GM13976 (cell line): ENCODE measurements at regions not wholly inside any gene's neighbourhood (a gene's known extent, or its start where the extent isn't known, plus 50 kb on each side); places are given as distances from the start of the nearest gene placed in this dataset.

ENCODE experiments used
- DNase-seq: peaks from one replicate; pipeline ENCODE4 v3.0.0; 2012; ENCODE audit warnings: low spot score
- CTCF ChIP-seq: IDR thresholded peaks from 2 replicates; pipeline ENCODE4 v1.5.1; 2012; ENCODE audit warnings: borderline replicate concordance, mild to moderate bottlenecking; ENCODE audit not compliant: insufficient read depth; ENCODE audit errors: extremely low read depth, missing control alignments, control extremely low read depth
- in situ Hi-C: fragments of 300-500 bp; cut with MboI; formaldehyde crosslinking; loops from one replicate; pipeline ENCODE4 v1.12.0; 2022; ENCODE audit warnings: low sequenced_read_pairs, mixed read lengths, inconsistent platforms; ENCODE audit not compliant: unreplicated experiment

DNA sequence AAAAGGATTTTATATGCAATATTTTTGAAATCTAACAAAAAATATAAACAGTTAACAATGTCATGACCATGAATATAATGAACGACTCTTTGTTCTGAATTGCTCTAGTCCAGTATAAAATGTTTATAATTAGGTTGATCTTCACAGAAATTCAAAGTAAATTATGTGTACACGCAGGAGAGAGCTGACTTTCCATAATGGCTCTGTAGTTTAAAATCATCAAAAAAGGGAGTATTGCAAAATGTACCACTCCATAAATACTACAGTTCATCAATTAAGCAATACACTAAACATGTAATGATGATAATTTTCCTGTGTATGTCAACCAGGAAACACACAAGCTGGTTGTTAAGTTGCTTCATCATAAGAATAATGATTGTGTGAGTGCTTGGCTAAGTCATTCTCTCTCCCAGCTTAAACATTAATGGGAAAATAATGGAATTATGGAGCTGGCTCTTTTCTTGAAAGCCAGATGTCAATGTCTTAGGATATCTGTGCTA lies 189.5 kb upstream of the PLEKHG7 start:
- DNase-seq, result no peak
- no peak for TF ChIP-seq CTCF
- in situ Hi-C loops, result no loop called here

DNA sequence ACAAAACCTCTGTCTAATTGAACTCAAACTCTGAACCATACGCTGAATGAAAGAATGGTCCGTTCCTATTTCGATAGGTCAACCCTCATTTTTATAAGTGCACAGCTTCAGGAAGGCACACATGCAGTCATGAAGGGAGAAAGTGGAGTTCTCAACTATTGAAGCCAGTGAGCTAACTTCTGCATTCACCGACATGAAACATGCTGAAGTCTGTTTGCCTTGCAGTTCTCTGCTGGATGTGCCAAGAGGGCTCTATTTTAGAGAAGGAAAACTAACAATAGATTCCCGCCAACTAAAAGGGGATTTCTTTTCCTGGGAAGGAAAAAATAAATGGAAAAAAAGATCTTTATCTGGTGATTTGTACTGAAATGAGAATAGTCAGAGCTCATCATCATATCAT lies 191.0 kb upstream of the PLEKHG7 start:
- DNase-seq, result no peak
- TF ChIP-seq CTCF, result no peak
- in situ Hi-C loops, result no loop called here

DNA sequence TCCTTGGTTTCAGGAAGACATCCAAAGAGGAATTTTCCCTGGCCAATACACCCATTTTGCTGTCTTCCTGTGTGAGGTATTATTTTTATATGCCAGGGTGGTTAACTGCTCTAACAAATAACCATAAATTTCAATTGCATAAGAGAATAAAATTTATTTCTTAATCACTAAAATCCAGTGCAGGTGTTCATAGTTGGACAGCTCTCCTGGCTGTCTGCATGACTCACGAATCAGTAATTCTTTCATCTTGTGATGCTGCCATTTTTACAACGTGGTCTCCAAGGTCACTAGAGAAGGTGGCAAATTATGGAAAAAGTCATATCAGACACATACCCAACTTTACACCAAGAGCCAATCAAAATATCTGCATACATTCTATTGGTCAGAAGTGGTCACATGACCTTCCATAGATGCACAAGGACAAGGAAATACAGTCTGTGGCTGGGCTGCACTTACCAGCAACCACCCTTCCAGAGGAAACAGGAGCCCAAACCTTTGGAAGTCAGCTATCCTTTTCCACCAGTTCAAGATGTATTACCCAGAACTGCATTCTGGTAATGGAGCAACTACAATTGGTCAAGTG lies 193.5 kb upstream of the PLEKHG7 start:
- no peak for TF ChIP-seq CTCF
- in situ Hi-C loops, result loop anchor here (10.0 kb wide), 1 partner anchor 56 kb away; no protein-coding TSS in a partner anchor

DNA sequence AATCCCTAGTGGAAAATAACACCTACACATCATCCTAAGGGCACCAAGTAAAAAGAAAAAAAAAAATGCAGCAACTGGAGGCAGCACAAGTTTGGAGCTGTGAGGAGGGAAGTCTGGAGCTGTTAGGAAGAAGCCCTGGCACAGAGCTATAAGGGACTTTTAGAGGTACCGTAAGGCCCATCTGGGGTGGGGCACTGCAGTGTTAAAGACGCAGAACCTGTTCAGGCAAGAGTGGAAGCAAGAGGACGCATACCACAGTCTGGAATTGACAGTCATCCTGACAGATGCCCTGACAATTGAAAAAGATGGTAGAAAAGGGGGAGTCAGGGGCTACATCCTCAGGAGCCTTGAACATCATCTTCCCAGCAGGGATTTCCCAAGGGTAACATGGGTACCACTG lies 195.9 kb upstream of the PLEKHG7 start:
- TF ChIP-seq CTCF, result no peak
- DNase-seq, result no peak
- in situ Hi-C loops, result loop anchor here (10.0 kb wide), 1 partner anchor 58 kb away; no protein-coding TSS in a partner anchor

More for the DNA sequence above, 193.5 kb upstream of the PLEKHG7 start:
- DNase-seq, result no peak

DNA sequence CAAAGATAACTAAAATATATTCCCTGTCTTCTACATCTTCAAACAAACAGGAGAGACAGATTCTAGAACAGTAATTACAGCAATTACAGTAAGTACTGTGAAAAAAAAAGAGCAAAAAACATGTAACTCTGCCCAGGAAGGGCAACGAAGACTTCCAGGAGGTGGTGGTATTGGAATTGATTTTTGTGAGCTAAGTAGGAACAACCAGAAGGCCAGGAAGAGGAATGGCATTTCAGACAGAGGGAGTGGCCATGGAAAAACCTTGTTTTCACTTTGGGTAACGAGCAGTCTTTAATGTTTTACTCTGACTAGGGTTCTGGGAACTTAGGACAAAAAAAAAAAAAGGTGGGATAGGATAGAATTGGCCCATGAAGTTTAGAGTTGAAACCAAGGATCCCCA lies 196.3 kb upstream of the PLEKHG7 start:
- in situ Hi-C loops, result loop anchor here (10.0 kb wide), 1 partner anchor 58 kb away; no protein-coding TSS in a partner anchor
- DNase-seq, result no peak
- TF ChIP-seq CTCF, result no peak

- no peak for DNase-seq
- TF ChIP-seq CTCF, result no peak
- in situ Hi-C loops, result loop anchor here (10.0 kb wide), 1 partner anchor 59 kb away; no protein-coding TSS in a partner anchor
These were observed 197.2 kb upstream of the PLEKHG7 start for GRCh38 chr12:92505254-92506231.
